Lower lobe of right lung (tissue), 2 donors: ENCODE measurements at regions not wholly inside any gene's neighbourhood (a gene's known extent, or its start where the extent isn't known, plus 50 kb on each side); places are given as distances from the start of the nearest gene placed in this dataset.
"Not testable (repeated sequence)": the region's sequence is repeated elsewhere in the genome, so short reads cannot be mapped to it uniquely, and the experiment has no call there.

Experiments
- ATAC-seq, 2 donors: fragments of 200-7000 bp; cut with Tn5 transposase; one replicate each; pipeline ENCODE4 v1.9.1; 2020 to 2022; ENCODE audit warnings: mild to moderate bottlenecking in 2 of 2, moderate library complexity in 2 of 2
- DNase-seq: peaks from one replicate; pipeline ENCODE4 v3.0.0-alpha.2; 2020
- H3K27ac ChIP-seq: fragments of 200-600 bp; one replicate; pipeline ENCODE4 v1.8.0; 2022
- H3K27me3 ChIP-seq: fragments of 200-600 bp; one replicate; pipeline ENCODE4 v1.8.0; 2022; ENCODE audit warnings: low read depth
- H3K36me3 ChIP-seq: fragments of 200-600 bp; one replicate; pipeline ENCODE4 v1.8.0; 2022; ENCODE audit warnings: mild to moderate bottlenecking
- H3K4me1 ChIP-seq: fragments of 200-600 bp; one replicate; pipeline ENCODE4 v1.8.0; 2022
- H3K4me3 ChIP-seq: fragments of 200-600 bp; one replicate; pipeline ENCODE4 v1.8.0; 2022; ENCODE audit warnings: mild to moderate bottlenecking
- H3K9me3 ChIP-seq: fragments of 200-600 bp; one replicate; pipeline ENCODE4 v1.8.0; 2022
- intact Hi-C: fragments of 100-400 bp; cut with DNase I; formaldehyde crosslinking; loops from one replicate; pipeline ENCODE4 v1.11.0; 2022
- TF ChIP-seq, protein P1 (sequence below): fragments of 200-600 bp; IDR thresholded peaks from one replicate; pipeline ENCODE4 v1.8.0; 2022; ENCODE audit warnings: antibody characterized with exemption, mild to moderate bottlenecking
- donor health status: DM: no; HTN: yes; CAD: no; lungs with severe emphysema.

DNA sequence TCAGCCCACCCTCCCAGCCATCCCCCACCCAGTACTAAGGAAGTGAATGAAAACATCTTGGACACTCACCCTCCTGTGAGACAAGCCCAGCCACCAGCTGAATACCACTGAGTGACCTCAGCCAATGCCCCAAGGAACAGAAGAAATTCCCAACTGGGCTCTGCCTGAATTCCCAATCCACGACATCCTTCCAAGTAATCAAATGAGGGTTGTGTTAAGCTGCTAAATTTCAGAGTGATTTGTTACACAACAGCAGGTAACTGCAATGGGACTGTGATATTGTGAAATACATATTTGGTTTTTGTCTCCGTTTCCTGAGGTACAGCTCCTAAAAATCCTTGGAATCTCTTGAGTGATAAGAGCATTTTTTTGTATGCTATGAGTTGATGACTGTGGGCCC lies 578.7 kb upstream of the CDH11 start:
- ATAC-seq (no peak), DNase-seq (no peak)
- Histone ChIP-seq H3K36me3 (no peaks in the 10 kb centered on the region), H3K27ac (no peak overlapping the region), H3K27me3 (no peaks in the 10 kb centered on the region), H3K4me1 (no peaks in the 10 kb centered on the region), H3K4me3 (no peak overlapping the region), H3K9me3 (no peaks in the 10 kb centered on the region)
- TF ChIP-seq, protein P1, sequence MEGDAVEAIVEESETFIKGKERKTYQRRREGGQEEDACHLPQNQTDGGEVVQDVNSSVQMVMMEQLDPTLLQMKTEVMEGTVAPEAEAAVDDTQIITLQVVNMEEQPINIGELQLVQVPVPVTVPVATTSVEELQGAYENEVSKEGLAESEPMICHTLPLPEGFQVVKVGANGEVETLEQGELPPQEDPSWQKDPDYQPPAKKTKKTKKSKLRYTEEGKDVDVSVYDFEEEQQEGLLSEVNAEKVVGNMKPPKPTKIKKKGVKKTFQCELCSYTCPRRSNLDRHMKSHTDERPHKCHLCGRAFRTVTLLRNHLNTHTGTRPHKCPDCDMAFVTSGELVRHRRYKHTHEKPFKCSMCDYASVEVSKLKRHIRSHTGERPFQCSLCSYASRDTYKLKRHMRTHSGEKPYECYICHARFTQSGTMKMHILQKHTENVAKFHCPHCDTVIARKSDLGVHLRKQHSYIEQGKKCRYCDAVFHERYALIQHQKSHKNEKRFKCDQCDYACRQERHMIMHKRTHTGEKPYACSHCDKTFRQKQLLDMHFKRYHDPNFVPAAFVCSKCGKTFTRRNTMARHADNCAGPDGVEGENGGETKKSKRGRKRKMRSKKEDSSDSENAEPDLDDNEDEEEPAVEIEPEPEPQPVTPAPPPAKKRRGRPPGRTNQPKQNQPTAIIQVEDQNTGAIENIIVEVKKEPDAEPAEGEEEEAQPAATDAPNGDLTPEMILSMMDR = no peak
- intact Hi-C loops = no loop called here

DNA sequence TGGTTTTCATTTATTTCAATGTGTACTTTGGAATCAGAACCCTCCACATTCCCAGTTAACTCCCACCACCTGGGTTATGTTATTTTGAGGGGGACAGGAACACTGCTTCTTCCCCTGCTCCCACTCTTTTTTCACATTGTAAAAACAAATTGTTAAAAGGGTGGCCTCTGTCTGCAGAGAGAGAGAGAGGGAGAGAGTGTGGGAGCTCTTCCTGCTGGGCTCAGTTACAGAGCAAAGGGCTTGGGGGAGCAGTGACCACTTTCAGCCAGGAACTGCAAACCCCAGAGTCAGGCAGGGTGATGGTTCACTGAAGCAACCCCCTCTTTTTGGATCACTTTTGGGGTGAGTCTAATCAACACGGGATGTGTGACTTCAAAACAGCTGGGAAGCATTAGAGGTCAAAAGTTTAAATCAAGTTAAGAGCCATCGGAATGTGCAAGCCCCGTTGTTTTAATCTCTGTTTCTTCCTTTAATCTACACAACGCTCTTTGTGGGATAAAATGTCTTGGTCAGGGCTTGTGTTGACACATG lies 577.0 kb upstream of the CDH11 start:
- Histone ChIP-seq H3K4me1 (no peaks in the 10 kb centered on the region), H3K27me3 (no peaks in the 10 kb centered on the region), H3K36me3 (no peaks in the 10 kb centered on the region), H3K9me3 (no peaks in the 10 kb centered on the region), H3K27ac (no peak overlapping the region), H3K4me3 (no peak overlapping the region)
- no peak for ATAC-seq
- no peak for DNase-seq
- intact Hi-C loops = no loop called here
- TF ChIP-seq, protein P1 = no peak

DNA sequence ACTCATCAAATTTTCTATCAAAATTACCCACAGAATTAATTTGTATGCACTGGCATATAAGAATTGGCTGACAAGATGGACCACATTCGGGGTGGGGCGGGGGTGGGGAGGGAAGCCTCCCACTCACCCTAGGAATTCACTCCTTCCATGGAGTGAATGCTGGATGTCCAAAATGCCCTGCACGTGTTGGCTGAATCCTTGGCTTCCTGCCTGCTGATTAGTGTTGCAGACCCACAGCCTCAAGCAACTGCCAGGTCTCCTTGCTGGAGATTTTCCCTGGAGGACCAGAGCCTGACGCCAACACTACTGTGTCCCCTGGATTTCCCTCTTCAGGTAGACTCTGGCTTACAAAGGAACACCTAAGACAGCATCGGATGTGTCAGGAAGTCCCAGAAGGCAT lies 575.7 kb upstream of the CDH11 start:
- no peak for ATAC-seq

DNA sequence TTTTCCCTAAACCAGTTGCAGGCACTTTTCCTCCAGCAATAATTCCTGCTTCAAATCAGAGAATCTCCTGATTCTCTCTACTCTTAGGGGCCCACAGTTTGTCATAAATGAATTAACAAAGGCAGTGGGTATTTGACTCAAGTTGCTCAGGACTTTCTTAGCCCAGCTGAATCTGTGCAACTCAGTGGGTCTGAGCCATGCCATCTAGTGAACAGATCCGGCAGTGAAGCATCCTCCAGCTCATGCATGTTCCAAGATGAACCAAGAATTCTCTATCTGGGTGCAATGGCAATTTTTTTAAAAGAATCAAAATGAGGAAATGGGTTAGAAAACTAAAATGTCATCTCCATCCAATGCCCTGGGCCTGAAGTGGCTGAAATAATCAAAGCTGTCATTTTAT lies 575.2 kb upstream of the CDH11 start:
- ATAC-seq = no peak

More for the DNA sequence above, 575.7 kb upstream of the CDH11 start:
- TF ChIP-seq, protein P1 = no peak
- DNase-seq = no peak
- Histone ChIP-seq H3K9me3 (no peaks in the 10 kb centered on the region), H3K4me3 (no peak overlapping the region), H3K27me3 (no peaks in the 10 kb centered on the region), H3K36me3 (no peaks in the 10 kb centered on the region), H3K27ac (no peak overlapping the region), H3K4me1 (no peaks in the 10 kb centered on the region)
- intact Hi-C loops = no loop called here

DNA sequence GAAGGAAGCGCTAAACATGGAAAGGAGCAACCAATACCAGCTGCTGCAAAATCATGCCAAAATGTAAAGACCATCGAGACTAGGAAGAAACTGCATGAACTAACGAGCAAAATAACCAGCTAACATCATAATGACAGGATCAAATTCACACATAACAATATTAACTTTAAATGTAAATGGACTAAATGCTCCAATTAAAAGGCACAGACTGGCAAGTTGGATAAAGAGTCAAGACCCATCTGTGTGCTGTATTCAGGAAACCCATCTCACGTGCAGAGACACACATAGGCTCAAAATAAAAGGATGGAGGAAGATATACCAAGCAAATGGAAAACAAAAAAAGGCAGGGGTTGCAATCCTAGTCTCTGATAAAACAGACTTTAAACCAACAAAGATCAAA lies 570.0 kb upstream of the CDH11 start:
- H3K36me3 ChIP-seq, ATAC-seq, H3K4me1 ChIP-seq, H3K27ac ChIP-seq, H3K4me3 ChIP-seq, intact Hi-C loops, H3K27me3 ChIP-seq, DNase-seq, H3K9me3 ChIP-seq: not testable (repeated sequence)

More for the DNA sequence above, 575.2 kb upstream of the CDH11 start:
- H3K4me1 ChIP-seq = no peaks in the 10 kb centered on the region
- TF ChIP-seq, protein P1 = no peak
- no peak overlapping the region for H3K27ac ChIP-seq
- H3K27me3 ChIP-seq = no peaks in the 10 kb centered on the region
- no peak overlapping the region for H3K4me3 ChIP-seq
- H3K9me3 ChIP-seq = no peaks in the 10 kb centered on the region
- no peak for DNase-seq
- intact Hi-C loops = no loop called here
- no peaks in the 10 kb centered on the region for H3K36me3 ChIP-seq

DNA sequence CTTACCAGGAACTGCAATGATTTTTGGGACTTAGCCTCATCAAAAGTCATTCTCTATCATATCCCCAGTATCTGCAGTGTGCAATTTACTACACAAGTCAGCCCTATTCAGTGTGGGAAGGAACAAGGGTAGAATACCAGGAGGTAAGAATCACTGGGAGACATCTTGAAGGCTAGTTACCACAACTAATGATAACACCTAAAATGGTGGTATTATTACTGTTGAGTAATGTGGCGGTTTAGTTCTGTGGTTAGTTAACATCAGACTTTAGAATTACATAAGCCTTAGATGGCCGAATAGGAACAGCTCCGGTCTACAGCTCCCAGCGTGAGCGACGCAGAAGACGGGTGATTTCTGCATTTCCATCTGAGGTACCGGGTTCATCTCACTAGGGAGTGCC lies 567.9 kb upstream of the CDH11 start:
- Histone ChIP-seq H3K4me1 (no peaks in the 10 kb centered on the region), H3K9me3 (no peaks in the 10 kb centered on the region), H3K27ac (no peak overlapping the region), H3K27me3 (no peaks in the 10 kb centered on the region), H3K4me3 (no peak overlapping the region), H3K36me3 (no peaks in the 10 kb centered on the region)
- TF ChIP-seq, protein P1 = no peak
- ATAC-seq (no peak), DNase-seq (no peak)
- intact Hi-C loops = no loop called here
